ENCODE measurements at regions not wholly inside any gene's neighbourhood (a gene's known extent, or its start where the extent isn't known, plus 50 kb on each side); places are given as distances from the start of the nearest gene placed in this dataset.

- DNase-seq: no peak
- Histone ChIP-seq H3K27ac (no peak overlapping the region), H3K36me3 (peaks cover 0 to 12% (median 0%) of the 10 kb centered on the region in 3 donors), H3K4me3 (no peak overlapping the region), H3K4me1 (peaks cover 0 to 78% (median 25%) of the 10 kb centered on the region in 4 donors), H3K9me3 (no peaks in the 10 kb centered on the region), H3K27me3 (no peaks in the 10 kb centered on the region)
- TF ChIP-seq CTCF (IDR thresholded peaks at IDR 0.05): no peak
- intact Hi-C loops (cut with DNase I; ENCODE audit: low total_unique reads): no loop called here
Observed at GRCh38 chr7:130944997-130945396, 211.0 kb upstream of the KLF14 start.

GRCh38 chr7:130945411-130945811 lies 211.4 kb upstream of the KLF14 start:
- no peak overlapping the region for H3K4me3 ChIP-seq
- intact Hi-C loops (cut with DNase I; ENCODE audit: low total_unique reads): no loop called here
- no peak overlapping the region for H3K27ac ChIP-seq
- H3K27me3 ChIP-seq: no peaks in the 10 kb centered on the region
- peaks cover 0 to 76% (median 24%) of the 10 kb centered on the region in 4 donors for H3K4me1 ChIP-seq
- H3K36me3 ChIP-seq: peaks cover 0 to 15% (median 0%) of the 10 kb centered on the region in 3 donors
- H3K9me3 ChIP-seq: no peaks in the 10 kb centered on the region
- no peak for DNase-seq
- no peak for TF ChIP-seq CTCF (IDR thresholded peaks at IDR 0.05)

GRCh38 chr7:130946114-130946513 lies 212.1 kb upstream of the KLF14 start:
- H3K27ac ChIP-seq: no peak overlapping the region
- no peak for TF ChIP-seq CTCF (IDR thresholded peaks at IDR 0.05)
- intact Hi-C loops (cut with DNase I; ENCODE audit: low total_unique reads): no loop called here
- H3K4me3 ChIP-seq: no peak overlapping the region
- H3K9me3 ChIP-seq: no peaks in the 10 kb centered on the region
- no peaks in the 10 kb centered on the region for H3K27me3 ChIP-seq
- H3K4me1 ChIP-seq: peaks cover 0 to 73% (median 27%) of the 10 kb centered on the region in 4 donors
- H3K36me3 ChIP-seq: peaks cover 0 to 18% (median 2%) of the 10 kb centered on the region in 3 donors
- no peak for DNase-seq

GRCh38 chr7:130947792-130948580 lies 214.0 kb upstream of the KLF14 start:
- peaks cover 0 to 68% (median 14%) of the 10 kb centered on the region in 4 donors for H3K4me1 ChIP-seq
- no peak overlapping the region for H3K4me3 ChIP-seq
- no peaks in the 10 kb centered on the region for H3K9me3 ChIP-seq
- H3K36me3 ChIP-seq: peaks cover 3 to 26% (median 8%) of the 10 kb centered on the region in 3 donors
- DNase-seq: no peak
- no peak for TF ChIP-seq CTCF (IDR thresholded peaks at IDR 0.05)
- intact Hi-C loops (cut with DNase I; ENCODE audit: low total_unique reads): no loop called here
- H3K27me3 ChIP-seq: no peaks in the 10 kb centered on the region
- H3K27ac ChIP-seq: no peak overlapping the region

- no peaks in the 10 kb centered on the region for H3K27me3 ChIP-seq
- H3K9me3 ChIP-seq: no peaks in the 10 kb centered on the region
- no peak for TF ChIP-seq CTCF (IDR thresholded peaks at IDR 0.05)
- no peak overlapping the region for H3K4me3 ChIP-seq
- peaks cover 0 to 68% (median 10%) of the 10 kb centered on the region in 4 donors for H3K4me1 ChIP-seq
- no peak for DNase-seq
- H3K27ac ChIP-seq: no peak overlapping the region
- H3K36me3 ChIP-seq: peaks cover 3 to 26% (median 8%) of the 10 kb centered on the region in 3 donors
- intact Hi-C loops (cut with DNase I; ENCODE audit: low total_unique reads): no loop called here
Observed at GRCh38 chr7:130948822-130949221, 214.8 kb upstream of the KLF14 start.
